ENCODE measurements at regions not wholly inside any gene's neighbourhood (a gene's known extent, or its start where the extent isn't known, plus 50 kb on each side); places are given as distances from the start of the nearest gene placed in this dataset.
"Not testable (repeated sequence)": the region's sequence is repeated elsewhere in the genome, so short reads cannot be mapped to it uniquely, and the experiment has no call there.

GRCh38 chr2:38467768-38468455 lies 90.8 kb upstream of the ATL2 start:
- Mint-ChIP-seq H3K4me1 (peaks cover under 1% of the 10 kb centered on the region), H3K27ac (no peak overlapping the region), H3K4me3 (no peak overlapping the region), H3K27me3 (no peaks in the 10 kb centered on the region), H3K36me3 (no peaks in the 10 kb centered on the region), H3K9me3 (no peaks in the 10 kb centered on the region)

GRCh38 chr2:38466876-38467767 lies 90.0 kb upstream of the ATL2 start:
- H3K27me3 Mint-ChIP-seq, result no peaks in the 10 kb centered on the region
- H3K27ac Mint-ChIP-seq, result no peak overlapping the region
- H3K4me1 Mint-ChIP-seq, result peaks cover 8% of the 10 kb centered on the region
- H3K4me3 Mint-ChIP-seq, result no peak overlapping the region
- H3K36me3 Mint-ChIP-seq, result no peaks in the 10 kb centered on the region
- no peaks in the 10 kb centered on the region for H3K9me3 Mint-ChIP-seq

- no peak overlapping the region for H3K27ac Mint-ChIP-seq
- H3K4me3 Mint-ChIP-seq, result no peak overlapping the region
- H3K9me3 Mint-ChIP-seq, result no peaks in the 10 kb centered on the region
- no peaks in the 10 kb centered on the region for H3K27me3 Mint-ChIP-seq
- no peaks in the 10 kb centered on the region for H3K36me3 Mint-ChIP-seq
- H3K4me1 Mint-ChIP-seq, result peaks cover 10% of the 10 kb centered on the region
Measured at GRCh38 chr2:38466409-38466808, 89.3 kb upstream of the ATL2 start.

GRCh38 chr2:38465789-38466127 lies 88.7 kb upstream of the ATL2 start:
- H3K27me3 Mint-ChIP-seq, result no peaks in the 10 kb centered on the region
- H3K36me3 Mint-ChIP-seq, result no peaks in the 10 kb centered on the region
- no peaks in the 10 kb centered on the region for H3K9me3 Mint-ChIP-seq
- no peak overlapping the region for H3K4me3 Mint-ChIP-seq
- peaks cover 10% of the 10 kb centered on the region for H3K4me1 Mint-ChIP-seq
- H3K27ac Mint-ChIP-seq, result no peak overlapping the region

- Mint-ChIP-seq H3K27me3 (no peaks in the 10 kb centered on the region), H3K36me3 (no peaks in the 10 kb centered on the region), H3K27ac (no peak overlapping the region), H3K4me3 (no peak overlapping the region), H3K4me1 (peaks cover 10% of the 10 kb centered on the region), H3K9me3 (no peaks in the 10 kb centered on the region)
Measured at GRCh38 chr2:38464971-38465788, 88.1 kb upstream of the ATL2 start.

GRCh38 chr2:38463752-38464151 lies 86.7 kb upstream of the ATL2 start:
- H3K4me3 Mint-ChIP-seq, result no peak overlapping the region
- no peaks in the 10 kb centered on the region for H3K36me3 Mint-ChIP-seq
- H3K27ac Mint-ChIP-seq, result no peak overlapping the region
- peaks cover 10% of the 10 kb centered on the region for H3K4me1 Mint-ChIP-seq
- no peaks in the 10 kb centered on the region for H3K27me3 Mint-ChIP-seq
- H3K9me3 Mint-ChIP-seq, result no peaks in the 10 kb centered on the region

- Mint-ChIP-seq H3K36me3 (no peaks in the 10 kb centered on the region), H3K9me3 (no peaks in the 10 kb centered on the region), H3K4me1 (peaks cover 10% of the 10 kb centered on the region), H3K27ac (no peak overlapping the region), H3K27me3 (no peaks in the 10 kb centered on the region), H3K4me3 (no peak overlapping the region)
Measured at GRCh38 chr2:38462121-38462661, 85.1 kb upstream of the ATL2 start.

- Mint-ChIP-seq H3K4me1 (peaks cover 10% of the 10 kb centered on the region), H3K9me3 (no peaks in the 10 kb centered on the region), H3K4me3 (no peak overlapping the region), H3K36me3 (no peaks in the 10 kb centered on the region), H3K27me3 (no peaks in the 10 kb centered on the region), H3K27ac (no peak overlapping the region)
Measured at GRCh38 chr2:38461470-38461869, 84.4 kb upstream of the ATL2 start.

GRCh38 chr2:38460313-38460712 lies 83.2 kb upstream of the ATL2 start:
- Mint-ChIP-seq H3K27me3 (no peaks in the 10 kb centered on the region), H3K27ac (no peak overlapping the region), H3K9me3 (no peaks in the 10 kb centered on the region), H3K4me3 (no peak overlapping the region), H3K36me3 (no peaks in the 10 kb centered on the region), H3K4me1 (peaks cover 10% of the 10 kb centered on the region)

- no peak overlapping the region for H3K4me3 Mint-ChIP-seq
- H3K36me3 Mint-ChIP-seq, result no peaks in the 10 kb centered on the region
- no peaks in the 10 kb centered on the region for H3K4me1 Mint-ChIP-seq
- no peaks in the 10 kb centered on the region for H3K9me3 Mint-ChIP-seq
- no peaks in the 10 kb centered on the region for H3K27me3 Mint-ChIP-seq
- H3K27ac Mint-ChIP-seq, result no peak overlapping the region
Measured at GRCh38 chr2:38454081-38454480, 77.0 kb upstream of the ATL2 start.

GRCh38 chr2:38451778-38452177 lies 74.7 kb upstream of the ATL2 start:
- not testable (repeated sequence) for H3K27me3 Mint-ChIP-seq, H3K27ac Mint-ChIP-seq, H3K9me3 Mint-ChIP-seq, H3K4me3 Mint-ChIP-seq, H3K4me1 Mint-ChIP-seq, H3K36me3 Mint-ChIP-seq

GRCh38 chr2:38450509-38450908 lies 73.4 kb upstream of the ATL2 start:
- no peaks in the 10 kb centered on the region for H3K36me3 Mint-ChIP-seq
- H3K9me3 Mint-ChIP-seq, result no peaks in the 10 kb centered on the region
- H3K4me3 Mint-ChIP-seq, result no peak overlapping the region
- H3K4me1 Mint-ChIP-seq, result no peaks in the 10 kb centered on the region
- H3K27ac Mint-ChIP-seq, result no peak overlapping the region
- H3K27me3 Mint-ChIP-seq, result no peaks in the 10 kb centered on the region

- Mint-ChIP-seq H3K9me3 (no peaks in the 10 kb centered on the region), H3K4me1 (no peaks in the 10 kb centered on the region), H3K4me3 (no peak overlapping the region), H3K36me3 (no peaks in the 10 kb centered on the region), H3K27ac (no peak overlapping the region), H3K27me3 (no peaks in the 10 kb centered on the region)
Measured at GRCh38 chr2:38448692-38449410, 71.8 kb upstream of the ATL2 start.

- Mint-ChIP-seq H3K4me3 (no peak overlapping the region), H3K36me3 (no peaks in the 10 kb centered on the region)
Measured at GRCh38 chr2:38446906-38447561, 70.0 kb upstream of the ATL2 start.

GRCh38 chr2:38446418-38446817 lies 69.3 kb upstream of the ATL2 start:
- Mint-ChIP-seq H3K27me3 (peaks cover 2% of the 10 kb centered on the region), H3K36me3 (no peaks in the 10 kb centered on the region), H3K9me3 (no peaks in the 10 kb centered on the region), H3K27ac (no peak overlapping the region), H3K4me1 (no peaks in the 10 kb centered on the region), H3K4me3 (no peak overlapping the region)

More at GRCh38 chr2:38446906-38447561, 70.0 kb upstream of the ATL2 start:
- Mint-ChIP-seq H3K27ac (no peak overlapping the region), H3K9me3 (no peaks in the 10 kb centered on the region), H3K4me1 (no peaks in the 10 kb centered on the region), H3K27me3 (peaks cover 2% of the 10 kb centered on the region)
